Sigmoid colon (tissue), 4 donors: ENCODE measurements at regions not wholly inside any gene's neighbourhood (a gene's known extent, or its start where the extent isn't known, plus 50 kb on each side); places are given as distances from the start of the nearest gene placed in this dataset.
"Not testable (repeated sequence)": the region's sequence is repeated elsewhere in the genome, so short reads cannot be mapped to it uniquely, and the experiment has no call there.

Source experiments
- EP300 ChIP-seq, 4 donors: sonication (generic); formaldehyde crosslinking; IDR thresholded peaks; one replicate each; pipeline ENCODE4 v1.6.1; 2017; ENCODE audit warnings: antibody characterized with exemption in 4 of 4
- POLR2A ChIP-seq, 2 donors: fragments of 450-650 bp; IDR thresholded peaks; one replicate each; pipeline ENCODE4 v1.6.1; 2016; ENCODE audit warnings: antibody characterized with exemption in 2 of 2, mild to moderate bottlenecking in 2 of 2, moderate library complexity in 2 of 2
- POLR2AphosphoS5 ChIP-seq, 4 donors: sonication (generic); formaldehyde crosslinking; IDR thresholded peaks; one replicate each; pipeline ENCODE4 v1.6.1; 2017; ENCODE audit warnings: antibody characterized with exemption in 4 of 4
- TF ChIP-seq, protein P1 (sequence below), 4 experiments: fragments of 450-650 bp in 3 of 4; fragments of 200-600 bp in 1 of 4; IDR thresholded peaks; one replicate each; pipeline ENCODE4 v1.5.1; 2016 to 2019; ENCODE audit warnings: antibody characterized with exemption in 4 of 4, mild to moderate bottlenecking in 3 of 4, moderate library complexity in 2 of 4

DNA sequence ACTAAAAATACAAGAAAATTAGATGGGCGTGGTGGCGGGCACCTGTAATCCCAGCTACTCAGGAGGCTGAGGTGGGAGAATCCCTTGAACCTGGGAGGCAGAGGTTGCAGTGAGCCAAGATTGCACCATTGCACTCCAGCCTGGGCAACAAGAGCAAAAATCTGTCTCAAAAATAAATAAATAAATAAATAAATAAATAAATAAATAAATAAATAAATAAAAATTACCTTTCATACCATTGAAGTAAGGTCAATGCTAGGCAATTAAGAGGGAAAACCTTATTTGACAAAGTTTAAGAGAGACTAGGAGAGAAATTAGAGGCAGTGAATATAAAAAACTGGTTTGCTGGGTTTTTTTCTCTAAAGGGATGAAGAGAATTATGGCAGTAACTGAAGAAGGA, 781.1 kb upstream of the GBE1 start:
- TF ChIP-seq, protein P1, sequence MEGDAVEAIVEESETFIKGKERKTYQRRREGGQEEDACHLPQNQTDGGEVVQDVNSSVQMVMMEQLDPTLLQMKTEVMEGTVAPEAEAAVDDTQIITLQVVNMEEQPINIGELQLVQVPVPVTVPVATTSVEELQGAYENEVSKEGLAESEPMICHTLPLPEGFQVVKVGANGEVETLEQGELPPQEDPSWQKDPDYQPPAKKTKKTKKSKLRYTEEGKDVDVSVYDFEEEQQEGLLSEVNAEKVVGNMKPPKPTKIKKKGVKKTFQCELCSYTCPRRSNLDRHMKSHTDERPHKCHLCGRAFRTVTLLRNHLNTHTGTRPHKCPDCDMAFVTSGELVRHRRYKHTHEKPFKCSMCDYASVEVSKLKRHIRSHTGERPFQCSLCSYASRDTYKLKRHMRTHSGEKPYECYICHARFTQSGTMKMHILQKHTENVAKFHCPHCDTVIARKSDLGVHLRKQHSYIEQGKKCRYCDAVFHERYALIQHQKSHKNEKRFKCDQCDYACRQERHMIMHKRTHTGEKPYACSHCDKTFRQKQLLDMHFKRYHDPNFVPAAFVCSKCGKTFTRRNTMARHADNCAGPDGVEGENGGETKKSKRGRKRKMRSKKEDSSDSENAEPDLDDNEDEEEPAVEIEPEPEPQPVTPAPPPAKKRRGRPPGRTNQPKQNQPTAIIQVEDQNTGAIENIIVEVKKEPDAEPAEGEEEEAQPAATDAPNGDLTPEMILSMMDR (IDR thresholded peaks at IDR 0.05), result not testable (repeated sequence)
- TF ChIP-seq POLR2A, POLR2AphosphoS5, EP300 (IDR thresholded peaks at IDR 0.05): not testable (repeated sequence)
